AG04450 (cell line): ENCODE measurements at regions not wholly inside any gene's neighbourhood (a gene's known extent, or its start where the extent isn't known, plus 50 kb on each side); places are given as distances from the start of the nearest gene placed in this dataset.

ENCODE experiments used
- CTCF ChIA-PET: fragments of 300-600, 350-600 bp; formaldehyde crosslinking; extraction: SDS; loops from one replicate; lab custom pipeline; 2022; ENCODE audit warnings: antibody characterized with exemption, inconsistent platforms; lab: Charles Lee
- POLR2A ChIA-PET: fragments of 350-600 bp; formaldehyde crosslinking; extraction: SDS; loops from one replicate; lab custom pipeline; 2021; ENCODE audit warnings: antibody characterized with exemption, inconsistent platforms; lab: Yijun Ruan, JAX
- DNase-seq: peaks from one replicate; pipeline ENCODE4 v3.0.0-alpha.2; 2011; ENCODE audit warnings: low read depth, low spot score
- H3K27ac ChIP-seq: one replicate; pipeline ENCODE4 v1.5.1; 2012; ENCODE audit warnings: low read depth, low read length, control low read depth
- H3K27me3 ChIP-seq: one replicate; pipeline ENCODE4 v1.6.0; 2012; ENCODE audit warnings: low read length; ENCODE audit not compliant: control insufficient read depth, insufficient read depth
- H3K4me3 ChIP-seq: 2 replicates; pipeline ENCODE4 v1.5.1; 2011; ENCODE audit warnings: mild to moderate bottlenecking, low read depth, low read length, control low read depth
- H3K9me3 ChIP-seq: 2 replicates; pipeline ENCODE4 v1.5.1; 2012; ENCODE audit warnings: low read length; ENCODE audit not compliant: control insufficient read depth, insufficient read depth
- TF ChIP-seq, protein P1 (sequence below): IDR thresholded peaks from 2 replicates; pipeline ENCODE4 v1.5.1; 2011; ENCODE audit warnings: low read depth, low read length, control low read depth, inconsistent platforms

DNA sequence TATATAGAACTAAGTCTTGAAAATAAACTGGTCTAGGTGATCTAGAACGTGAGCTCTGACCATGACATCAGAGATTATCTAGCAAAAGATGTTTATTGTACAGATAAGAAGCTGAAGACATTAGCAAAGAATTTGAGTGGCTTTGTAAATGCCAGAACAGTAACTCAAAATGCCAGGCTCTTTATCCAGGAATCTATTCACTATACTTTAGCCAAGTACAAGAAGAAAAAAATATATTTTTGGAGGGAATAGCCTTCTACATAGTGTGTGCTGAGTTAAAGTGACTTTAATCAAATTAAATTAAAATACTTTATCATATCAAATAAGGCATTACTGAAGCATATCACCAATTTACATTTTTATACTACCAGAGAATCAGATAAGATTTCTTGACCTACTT is 132.6 kb upstream of the ITGA1 start:
- CTCF ChIA-PET, result interaction anchor here (1.0 to 3.4 kb wide), 3 partner anchors 9 to 1697 kb away, joined by 3 to 16 read pairs (median 4); no protein-coding TSS in a partner anchor
- no peaks in the 10 kb centered on the region for H3K27me3 ChIP-seq
- no peak overlapping the region for H3K4me3 ChIP-seq
- H3K9me3 ChIP-seq, result no peaks in the 10 kb centered on the region
- POLR2A ChIA-PET, result no interaction called here
- no peak for DNase-seq
- TF ChIP-seq, protein P1, sequence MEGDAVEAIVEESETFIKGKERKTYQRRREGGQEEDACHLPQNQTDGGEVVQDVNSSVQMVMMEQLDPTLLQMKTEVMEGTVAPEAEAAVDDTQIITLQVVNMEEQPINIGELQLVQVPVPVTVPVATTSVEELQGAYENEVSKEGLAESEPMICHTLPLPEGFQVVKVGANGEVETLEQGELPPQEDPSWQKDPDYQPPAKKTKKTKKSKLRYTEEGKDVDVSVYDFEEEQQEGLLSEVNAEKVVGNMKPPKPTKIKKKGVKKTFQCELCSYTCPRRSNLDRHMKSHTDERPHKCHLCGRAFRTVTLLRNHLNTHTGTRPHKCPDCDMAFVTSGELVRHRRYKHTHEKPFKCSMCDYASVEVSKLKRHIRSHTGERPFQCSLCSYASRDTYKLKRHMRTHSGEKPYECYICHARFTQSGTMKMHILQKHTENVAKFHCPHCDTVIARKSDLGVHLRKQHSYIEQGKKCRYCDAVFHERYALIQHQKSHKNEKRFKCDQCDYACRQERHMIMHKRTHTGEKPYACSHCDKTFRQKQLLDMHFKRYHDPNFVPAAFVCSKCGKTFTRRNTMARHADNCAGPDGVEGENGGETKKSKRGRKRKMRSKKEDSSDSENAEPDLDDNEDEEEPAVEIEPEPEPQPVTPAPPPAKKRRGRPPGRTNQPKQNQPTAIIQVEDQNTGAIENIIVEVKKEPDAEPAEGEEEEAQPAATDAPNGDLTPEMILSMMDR, result no peak
- H3K27ac ChIP-seq, result no peak overlapping the region

DNA sequence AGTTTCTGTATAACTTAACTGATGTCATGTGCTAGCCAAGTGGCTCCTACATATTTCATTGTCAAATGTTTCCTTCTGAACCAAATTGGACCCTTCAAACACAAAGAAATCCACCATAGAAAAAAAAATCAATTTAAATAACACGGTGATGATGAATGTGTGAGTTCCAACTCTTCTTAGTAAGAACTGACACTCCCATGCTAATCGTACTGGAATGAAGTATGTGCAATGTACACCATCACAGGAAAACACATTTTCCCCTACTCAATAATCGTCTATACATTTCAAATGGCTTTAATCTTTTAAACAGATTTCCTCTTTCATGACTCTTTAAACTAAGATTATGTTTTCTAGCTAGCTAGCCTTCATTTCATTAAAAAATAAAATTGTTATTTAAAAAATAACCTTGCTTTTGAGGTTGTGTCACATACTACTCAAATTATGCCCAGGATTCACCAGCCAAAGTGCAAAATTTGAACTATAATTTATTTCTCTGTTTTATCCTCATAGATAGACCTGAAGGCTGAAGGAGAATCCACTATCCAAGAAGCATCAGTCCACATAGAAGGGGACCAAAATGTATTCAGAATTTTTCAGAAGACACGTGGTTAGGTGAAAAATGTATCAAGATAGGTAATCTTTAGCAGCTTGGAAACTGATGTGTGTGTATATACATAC is 131.0 kb upstream of the ITGA1 start:
- DNase-seq, result no peak

GRCh38 chr5:52657247-52657645 is 130.5 kb upstream of the ITGA1 start:
- peak; percentile 15 for DNase-seq
- Histone ChIP-seq H3K27ac (no peak overlapping the region), H3K27me3 (no peaks in the 10 kb centered on the region), H3K9me3 (no peaks in the 10 kb centered on the region), H3K4me3 (no peak overlapping the region)
- TF ChIP-seq, protein P1, result peak; percentile 51
- POLR2A ChIA-PET, result no interaction called here
- CTCF ChIA-PET, result interaction anchor here (0.8 to 3.4 kb wide), 7 partner anchors 9 to 1699 kb away, joined by 3 to 36 read pairs (median 4); no protein-coding TSS in a partner anchor

More for the DNA sequence above, 131.0 kb upstream of the ITGA1 start:
- TF ChIP-seq, protein P1, result no peak
- ChIA-PET CTCF (interaction anchor here (0.5 to 3.4 kb wide), 6 partner anchors 8 to 1698 kb away, joined by 3 to 16 read pairs (median 3); no protein-coding TSS in a partner anchor), POLR2A (no interaction called here)
- no peaks in the 10 kb centered on the region for H3K27me3 ChIP-seq
- H3K4me3 ChIP-seq, result no peak overlapping the region
- H3K9me3 ChIP-seq, result no peaks in the 10 kb centered on the region
- H3K27ac ChIP-seq, result no peak overlapping the region

- ChIA-PET CTCF (interaction anchor here (0.8 to 2.6 kb wide), 7 partner anchors 8 to 1700 kb away, joined by 3 to 36 read pairs (median 3); no protein-coding TSS in a partner anchor), POLR2A (no interaction called here)
- H3K27me3 ChIP-seq, result no peaks in the 10 kb centered on the region
- H3K27ac ChIP-seq, result no peak overlapping the region
- no peak overlapping the region for H3K4me3 ChIP-seq
- DNase-seq, result no peak
- H3K9me3 ChIP-seq, result no peaks in the 10 kb centered on the region
- TF ChIP-seq, protein P1, result no peak
These were observed 129.5 kb upstream of the ITGA1 start for GRCh38 chr5:52658246-52658645.

DNA sequence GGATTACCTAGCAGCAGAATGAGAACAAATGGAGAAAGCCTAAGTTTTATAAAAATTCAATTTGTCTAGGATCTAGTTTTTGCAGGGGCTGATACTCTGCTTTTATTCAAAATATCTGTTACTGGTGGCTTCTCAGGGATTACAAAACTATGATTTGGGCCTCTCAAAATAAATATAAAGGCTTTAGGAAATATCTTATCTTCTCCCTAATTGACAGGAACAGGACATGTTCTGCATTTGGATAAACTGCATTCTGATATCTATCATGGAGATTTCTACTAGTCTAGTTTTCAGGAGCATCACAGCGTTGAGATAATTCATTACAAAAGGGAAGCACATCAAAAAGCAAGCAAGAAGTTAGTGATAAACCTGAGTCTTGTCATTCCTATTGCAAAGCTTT is 127.1 kb upstream of the ITGA1 start:
- no peak overlapping the region for H3K27ac ChIP-seq
- CTCF ChIA-PET, result no interaction called here

More for the DNA sequence above, 127.1 kb upstream of the ITGA1 start:
- TF ChIP-seq, protein P1, result no peak
- Histone ChIP-seq H3K27me3 (peaks cover under 1% of the 10 kb centered on the region), H3K4me3 (no peak overlapping the region), H3K9me3 (no peaks in the 10 kb centered on the region)
- DNase-seq, result no peak
- POLR2A ChIA-PET, result no interaction called here
